GM18505 (cell line): ENCODE measurements at regions not wholly inside any gene's neighbourhood (a gene's known extent, or its start where the extent isn't known, plus 50 kb on each side); places are given as distances from the start of the nearest gene placed in this dataset.

Experiments
- ATAC-seq: cut with Tn5 transposase; IDR thresholded peaks from one replicate; pipeline ENCODE4 v1.9.1; 2021; ENCODE audit not compliant: unreplicated experiment
- POLR2A ChIP-seq: IDR thresholded peaks from 4 replicates; pipeline ENCODE4 v1.6.1; 2011; ENCODE audit warnings: borderline replicate concordance; ENCODE audit not compliant: insufficient read depth, insufficient read length; ENCODE audit errors: extremely low read depth

- no peak for TF ChIP-seq POLR2A
- ATAC-seq: no peak
Observed at GRCh38 chrX:25198253-25198652, 182.5 kb upstream of the ARX start.

DNA sequence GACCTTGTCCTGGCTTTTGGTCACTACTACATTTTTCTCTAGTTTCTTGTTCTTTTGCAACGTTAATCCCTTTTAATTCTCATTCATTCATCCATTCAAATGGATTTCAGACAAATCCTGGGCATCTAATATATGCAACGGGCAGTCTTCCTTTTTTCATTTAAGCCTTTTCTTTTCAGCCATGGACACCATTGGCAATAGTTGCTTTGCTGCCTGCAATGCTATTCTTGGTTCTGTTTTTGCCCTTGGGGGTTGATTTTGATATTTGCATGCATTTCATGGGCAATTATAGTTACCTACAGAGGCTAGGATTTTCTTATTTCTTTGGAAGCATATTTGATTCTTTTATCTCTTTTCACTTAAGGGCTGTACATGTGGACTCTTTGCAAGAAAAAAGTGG is 180.5 kb upstream of the ARX start:
- ATAC-seq: no peak
- no peak for TF ChIP-seq POLR2A

DNA sequence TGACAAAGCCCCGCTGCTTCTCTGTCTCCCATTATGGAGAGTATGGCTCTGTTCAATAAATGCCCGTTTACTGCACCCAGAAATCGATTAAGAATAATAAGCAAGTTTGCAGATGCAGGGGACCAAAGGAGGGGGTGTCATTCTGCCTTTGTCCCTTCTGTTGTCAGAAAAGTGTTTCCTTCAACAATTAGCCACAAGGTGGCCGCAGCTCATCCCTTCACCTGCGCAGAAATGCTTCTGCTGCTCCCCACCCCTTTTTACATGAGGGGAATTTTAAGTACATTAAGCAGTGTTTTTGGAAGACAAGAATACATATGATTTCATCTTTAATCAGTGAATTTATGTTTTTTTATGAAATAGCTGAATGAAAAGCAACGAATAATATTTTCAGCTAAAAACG is 175.6 kb upstream of the ARX start:
- no peak for TF ChIP-seq POLR2A

GRCh38 chrX:25181775-25182174 is 166.0 kb upstream of the ARX start:
- TF ChIP-seq POLR2A: no peak
- no peak for ATAC-seq

More for the DNA sequence above, 175.6 kb upstream of the ARX start:
- ATAC-seq: no peak

DNA sequence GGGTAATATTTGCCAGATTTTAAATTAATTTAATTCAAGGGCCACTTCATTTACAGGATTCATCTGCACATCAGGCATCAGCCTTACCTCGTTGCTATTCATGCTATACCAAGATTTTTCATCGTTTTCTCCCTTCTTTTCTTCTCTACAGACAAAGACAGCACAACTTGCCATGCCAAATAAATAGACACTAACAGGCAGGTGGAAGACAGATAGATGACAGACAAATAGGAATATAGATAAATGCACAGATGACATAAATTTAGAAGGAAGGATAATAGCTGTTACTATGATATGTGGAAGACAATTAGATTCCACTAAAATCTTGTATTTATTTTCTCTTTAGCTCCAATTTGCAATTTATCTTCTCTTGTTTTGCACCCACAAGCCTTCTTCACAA is 164.5 kb upstream of the ARX start:
- ATAC-seq: no peak
- no peak for TF ChIP-seq POLR2A

DNA sequence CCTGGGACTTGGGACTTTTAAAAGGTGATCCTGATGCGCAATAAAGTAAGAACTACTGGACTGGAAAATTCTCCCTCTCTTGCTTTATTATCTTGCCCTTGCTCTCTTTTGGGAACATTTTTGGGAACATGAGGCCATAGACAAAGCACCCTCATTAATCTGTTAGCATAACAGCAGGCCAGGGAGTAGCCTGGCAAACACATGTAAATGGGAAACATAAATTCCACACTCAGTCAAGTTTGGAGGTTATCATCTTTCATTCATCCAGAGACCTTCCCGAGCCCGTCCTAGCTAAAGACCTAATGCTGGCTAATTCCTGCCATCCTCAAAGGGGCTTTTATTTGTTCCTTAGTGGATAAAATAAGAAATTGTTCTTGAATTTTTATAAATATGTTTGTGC is 162.8 kb upstream of the ARX start:
- no peak for ATAC-seq
- no peak for TF ChIP-seq POLR2A

- ATAC-seq: no peak
- no peak for TF ChIP-seq POLR2A
Observed at GRCh38 chrX:25175743-25176142, 160.0 kb upstream of the ARX start.

- no peak for TF ChIP-seq POLR2A
- no peak for ATAC-seq
Observed at GRCh38 chrX:25175171-25175570, 159.4 kb upstream of the ARX start.

DNA sequence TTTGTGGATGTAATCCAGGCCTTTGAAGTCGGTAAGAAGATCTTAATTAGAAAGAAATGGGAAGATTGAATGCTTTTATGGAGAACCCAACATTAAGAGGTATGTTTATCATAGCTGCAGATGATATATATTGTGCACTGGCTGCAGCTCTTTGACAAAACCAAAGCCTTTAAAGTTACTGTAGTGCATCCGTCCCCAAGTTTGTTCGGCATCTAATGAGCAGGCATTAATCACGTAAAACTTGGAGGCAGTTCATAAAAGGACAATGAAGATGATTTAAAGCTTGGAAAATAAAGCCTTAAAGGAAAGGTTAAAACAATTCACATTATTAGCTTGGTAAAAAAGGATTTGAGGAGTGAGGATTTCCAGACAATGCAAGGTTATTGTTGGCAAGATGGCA is 150.8 kb upstream of the ARX start:
- no peak for ATAC-seq

GRCh38 chrX:25166145-25166544 is 150.4 kb upstream of the ARX start:
- no peak for TF ChIP-seq POLR2A
- ATAC-seq: no peak

More for the DNA sequence above, 150.8 kb upstream of the ARX start:
- no peak for TF ChIP-seq POLR2A

DNA sequence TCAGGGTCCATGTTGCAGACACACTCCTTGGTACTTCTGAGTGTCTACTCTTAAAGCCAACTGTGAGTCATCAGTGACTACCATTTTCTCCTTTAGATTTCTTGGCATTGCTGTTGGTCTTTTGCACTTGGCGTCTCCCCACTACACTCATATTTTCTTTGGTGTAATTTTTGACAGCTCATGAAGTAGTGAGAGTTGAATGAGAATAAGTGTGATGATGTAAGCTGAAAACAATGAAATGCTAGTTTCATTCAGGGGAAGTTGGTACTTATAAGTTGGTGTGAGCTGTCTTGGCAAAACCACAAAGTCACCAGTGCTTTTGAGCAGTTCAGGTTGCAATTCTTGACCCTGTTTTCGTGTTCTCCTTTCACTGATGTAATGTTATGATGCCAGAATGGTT is 142.9 kb upstream of the ARX start:
- no peak for ATAC-seq
- TF ChIP-seq POLR2A: no peak

DNA sequence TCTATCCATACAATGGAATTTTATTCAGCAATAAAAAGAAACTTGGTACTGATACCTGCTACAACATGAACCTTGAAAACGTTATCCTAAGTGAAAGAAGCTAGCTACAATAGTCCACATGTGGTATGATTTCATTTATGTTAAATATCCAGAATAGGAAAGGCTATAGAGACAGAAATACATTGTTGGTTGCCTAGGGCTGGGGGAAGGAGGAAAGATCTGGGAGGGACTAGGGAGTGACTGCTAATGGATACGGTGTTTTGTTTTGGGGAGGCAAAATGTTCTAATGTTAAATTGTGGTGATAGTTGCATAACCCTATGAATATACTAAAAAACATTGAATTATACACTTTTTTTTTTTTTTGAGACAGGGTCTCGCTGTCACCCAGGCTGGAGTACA is 141.1 kb upstream of the ARX start:
- ATAC-seq: no peak
- no peak for TF ChIP-seq POLR2A

GRCh38 chrX:25156323-25156722 is 140.6 kb upstream of the ARX start:
- TF ChIP-seq POLR2A: no peak
- no peak for ATAC-seq

GRCh38 chrX:25154168-25154567 is 138.4 kb upstream of the ARX start:
- ATAC-seq: no peak

GRCh38 chrX:25151749-25152148 is 136.0 kb upstream of the ARX start:
- ATAC-seq: no peak
- no peak for TF ChIP-seq POLR2A

More at GRCh38 chrX:25154168-25154567, 138.4 kb upstream of the ARX start:
- no peak for TF ChIP-seq POLR2A
